Bone marrow (tissue), 2 donors: ENCODE measurements at regions not wholly inside any gene's neighbourhood (a gene's known extent, or its start where the extent isn't known, plus 50 kb on each side); places are given as distances from the start of the nearest gene placed in this dataset.
"Not testable (repeated sequence)": the region's sequence is repeated elsewhere in the genome, so short reads cannot be mapped to it uniquely, and the experiment has no call there.

Experiments
- DNase-seq, 2 donors: peaks; one replicate each; lab custom pipeline; 2025; lab: John Stamatoyannopoulos, UW

DNA sequence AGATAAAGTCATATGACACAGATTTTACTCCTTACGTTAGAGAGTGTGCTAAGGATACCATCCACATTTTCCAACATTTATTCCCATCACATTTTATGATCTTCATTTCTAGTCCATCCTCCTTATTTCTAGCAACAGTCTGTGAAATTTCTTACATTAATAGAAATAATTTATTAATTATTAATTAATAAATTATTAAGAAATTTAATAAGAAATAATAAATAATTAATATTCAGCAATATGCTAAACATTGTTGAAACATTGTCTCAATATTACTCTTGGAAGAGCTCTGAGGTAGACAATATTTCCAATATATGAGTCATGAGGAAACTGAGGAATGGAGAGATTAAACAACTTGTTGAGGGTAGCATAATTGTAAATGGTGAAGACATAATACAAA lies 1742.5 kb upstream of the CDH6 start:
- DNase-seq: not testable (repeated sequence)

DNA sequence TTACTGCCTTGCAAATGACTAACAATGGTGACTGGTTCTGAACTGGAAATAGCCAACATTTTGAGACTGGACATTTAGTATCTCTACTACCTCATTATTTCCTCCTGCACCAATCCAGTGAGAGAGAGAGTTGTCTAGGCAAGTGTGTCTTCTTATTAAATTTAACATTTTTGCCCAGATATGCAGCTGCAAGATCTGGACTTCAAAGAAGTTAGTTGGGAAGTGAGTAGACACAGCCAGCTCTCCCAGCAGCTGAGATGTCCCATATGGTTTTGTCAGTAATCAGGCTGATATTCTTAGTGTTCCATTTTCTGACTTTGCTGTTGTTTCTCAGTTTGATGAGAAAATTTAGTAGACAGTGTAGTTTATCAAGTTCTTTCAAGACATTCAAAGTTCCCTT lies 1778.8 kb upstream of the CDH6 start:
- no peak for DNase-seq

DNA sequence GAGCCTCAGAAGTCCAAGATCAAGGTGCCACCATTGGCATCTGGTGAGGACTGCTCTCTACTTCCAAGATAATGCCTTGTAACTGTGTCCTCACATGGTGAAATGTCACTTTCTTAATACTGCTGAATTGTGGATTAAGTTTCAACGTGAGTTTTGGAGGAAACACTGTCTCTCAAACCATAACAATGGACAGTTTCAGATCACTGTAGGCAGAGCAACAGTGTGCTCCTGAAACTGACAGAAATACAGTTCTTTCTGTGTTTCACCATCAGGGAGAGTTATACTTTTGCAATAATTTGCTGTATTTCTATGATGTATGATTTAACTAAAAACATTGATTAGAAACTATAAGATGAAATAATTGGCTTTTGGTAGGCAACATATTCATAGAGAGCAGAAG lies 1780.5 kb upstream of the CDH6 start:
- no peak for DNase-seq

DNA sequence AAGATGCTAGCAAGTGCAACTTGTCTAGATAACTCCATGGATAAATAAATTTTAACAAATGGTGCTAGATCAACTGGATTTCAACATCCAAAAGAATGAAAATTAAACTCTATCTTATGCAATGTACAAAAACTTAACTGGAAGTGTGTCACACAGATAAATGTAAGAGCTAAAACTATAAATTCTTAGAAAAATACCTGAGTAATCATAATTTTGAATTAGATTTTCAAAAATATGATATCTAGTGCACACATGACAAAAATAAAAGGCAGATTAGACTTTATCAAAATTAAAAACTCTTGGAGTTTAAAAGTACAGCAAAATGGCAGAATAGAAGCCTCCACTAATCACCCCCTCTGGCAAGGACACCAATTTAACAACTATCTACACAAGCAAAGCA lies 1791.2 kb upstream of the CDH6 start:
- DNase-seq: no peak

DNA sequence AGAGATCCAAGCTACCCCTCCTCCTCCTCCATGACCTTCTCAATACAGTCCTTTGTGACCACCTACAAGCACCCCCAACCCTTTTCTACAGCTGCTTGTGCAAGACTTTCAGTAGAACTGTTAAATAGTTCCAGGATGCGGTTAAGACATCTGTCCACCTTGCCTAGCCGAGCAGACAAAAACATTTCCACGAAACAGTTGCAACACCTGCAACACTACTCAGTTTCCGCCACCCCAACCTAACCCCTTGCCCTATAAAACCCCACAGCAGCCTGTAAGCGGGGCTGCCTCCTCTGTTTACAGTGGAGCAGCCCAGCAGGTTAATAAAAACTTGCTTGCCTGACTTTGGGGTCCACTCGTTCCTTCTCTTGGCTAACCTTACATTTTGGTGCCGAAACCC lies 1803.5 kb upstream of the CDH6 start:
- no peak for DNase-seq

DNA sequence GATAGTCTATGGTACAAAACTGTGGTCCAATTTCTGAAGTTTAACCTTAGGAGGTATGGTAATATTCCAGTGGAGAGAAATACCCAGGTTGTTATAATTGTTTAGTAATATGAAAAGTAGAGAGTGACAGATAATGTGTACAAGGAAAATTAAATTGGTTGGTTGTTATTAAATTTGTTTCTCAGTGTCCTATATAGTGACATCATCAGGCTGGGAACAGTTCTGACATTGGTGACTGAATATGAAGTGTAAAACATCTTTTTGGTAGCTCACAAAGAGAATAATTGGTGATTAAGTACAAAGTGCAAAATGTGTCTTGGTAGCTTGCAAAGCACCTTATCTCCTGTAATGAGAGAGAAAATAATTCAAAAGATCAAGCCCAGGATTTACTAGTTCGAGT lies 1806.1 kb upstream of the CDH6 start:
- no peak for DNase-seq

DNA sequence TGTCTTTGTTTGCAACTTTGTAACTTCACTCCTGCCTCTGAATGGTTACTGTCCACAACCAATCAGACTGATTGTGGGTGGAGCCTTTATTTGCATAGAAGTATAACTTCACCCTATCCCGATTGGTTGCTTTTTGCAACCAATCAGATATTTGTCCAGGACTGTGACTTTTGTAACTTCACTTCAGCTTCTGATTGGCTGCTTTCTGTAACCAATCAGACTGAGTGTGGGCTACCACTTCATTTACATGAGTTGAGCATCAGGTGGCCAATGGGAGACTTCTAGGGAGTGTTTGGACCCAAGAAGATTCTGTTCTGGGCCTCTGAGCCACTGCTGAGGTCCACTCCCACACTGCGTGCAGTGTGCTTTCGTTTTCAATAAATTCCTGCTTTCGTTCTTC lies 1810.7 kb upstream of the CDH6 start:
- DNase-seq: no peak

DNA sequence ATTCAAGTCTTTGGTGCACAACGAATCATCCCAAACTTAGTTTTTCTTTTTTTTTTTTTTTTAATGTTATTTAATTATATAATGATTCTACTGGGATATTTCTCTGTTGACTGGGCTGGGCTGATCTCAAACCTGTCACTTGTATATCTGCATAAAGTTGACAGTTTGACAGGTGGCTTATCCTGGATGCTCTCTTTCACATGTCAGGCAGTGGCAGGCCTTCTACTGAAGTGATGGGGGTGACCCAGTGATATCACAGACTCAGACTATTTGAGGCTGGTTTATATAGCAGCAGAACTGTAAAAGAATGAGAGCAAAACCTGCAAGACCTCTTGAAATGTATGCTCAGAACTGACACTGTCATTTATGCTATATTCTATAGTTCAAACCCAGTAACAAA lies 1813.5 kb upstream of the CDH6 start:
- no peak for DNase-seq

DNA sequence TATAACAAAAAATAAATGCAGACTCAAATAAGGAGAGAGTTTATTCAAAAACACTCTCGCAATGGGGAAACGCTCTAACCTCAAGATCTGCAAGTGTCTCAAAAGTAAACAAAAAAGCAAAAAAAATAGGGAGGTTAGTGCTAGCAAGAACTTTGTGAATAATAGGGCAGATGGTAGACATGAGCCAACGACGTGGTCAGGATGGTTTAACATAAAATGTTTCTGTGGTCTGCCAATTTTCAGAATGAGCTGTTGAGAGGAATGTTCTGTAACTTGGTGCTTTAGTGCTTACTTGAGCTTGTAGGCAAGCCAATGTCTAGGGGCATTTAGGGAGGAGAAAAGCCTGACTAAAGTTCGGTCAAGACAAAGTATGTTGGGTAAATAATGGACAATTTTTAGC lies 1813.9 kb upstream of the CDH6 start:
- DNase-seq: no peak

DNA sequence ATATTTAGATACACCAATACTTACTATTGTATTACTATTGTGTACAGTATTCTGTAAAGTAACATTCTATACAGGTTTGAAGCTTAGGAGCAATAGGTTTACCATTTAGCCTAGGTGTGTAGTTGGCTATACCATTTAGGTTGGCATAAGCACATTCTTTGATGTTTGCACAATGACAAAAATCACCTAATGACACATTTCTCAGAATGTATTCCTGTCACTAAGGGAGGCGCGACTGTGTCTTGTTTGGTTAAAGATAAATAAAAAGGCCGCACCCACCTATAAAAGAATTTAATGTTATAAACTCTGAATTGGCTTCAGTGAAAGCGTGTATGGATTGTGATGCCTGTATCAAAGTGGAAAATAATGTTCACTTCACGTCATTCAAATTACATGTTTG lies 1815.4 kb upstream of the CDH6 start:
- DNase-seq: no peak

DNA sequence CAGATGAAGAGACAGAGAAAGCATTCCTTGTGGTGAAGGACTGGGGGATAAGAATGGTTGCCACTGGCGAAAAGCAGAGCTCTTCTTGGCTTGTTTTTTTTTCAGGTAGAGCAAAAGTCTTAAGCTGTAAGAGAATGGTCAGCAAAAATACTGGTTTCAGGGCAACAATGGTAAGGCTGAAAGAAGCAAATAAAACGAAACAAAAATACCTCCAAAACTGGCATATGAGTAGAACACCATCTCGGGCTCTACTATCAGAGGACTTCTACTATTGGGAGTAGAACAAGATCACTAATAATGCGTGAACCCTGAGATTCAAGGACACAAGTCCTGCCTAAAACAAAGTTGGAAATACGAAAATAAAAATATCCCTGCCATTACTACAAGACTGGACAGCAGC lies 1823.2 kb upstream of the CDH6 start:
- DNase-seq: no peak

DNA sequence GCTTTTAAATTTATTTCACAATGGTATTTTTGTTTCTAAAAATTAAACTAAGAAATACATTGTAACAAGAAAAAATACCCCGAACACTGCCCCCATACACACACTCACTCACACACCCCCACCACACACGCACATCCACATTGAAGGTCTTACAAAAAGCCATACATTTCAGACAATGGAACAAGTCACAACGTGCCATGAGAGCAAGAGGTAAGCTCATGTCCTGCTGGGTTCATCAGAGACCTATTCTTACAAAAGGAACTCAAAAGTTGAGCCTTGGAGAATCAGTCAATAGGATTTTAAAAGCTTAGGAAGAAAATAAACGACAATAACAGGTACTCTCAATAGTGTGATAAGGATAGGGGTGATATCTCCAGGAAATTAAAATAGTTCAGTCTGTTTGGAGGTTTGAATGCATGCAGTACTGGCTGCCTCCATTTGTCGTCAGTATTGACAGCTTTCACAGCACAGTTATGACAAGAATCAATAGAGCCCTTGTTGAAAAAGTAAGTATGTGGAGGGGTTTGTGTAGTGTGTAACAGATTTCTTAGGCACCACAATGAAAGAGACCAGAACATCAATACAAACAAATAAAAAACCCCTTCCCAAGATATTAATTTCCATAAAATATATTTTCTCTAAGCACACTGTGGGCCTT lies 1826.2 kb upstream of the CDH6 start:
- DNase-seq: no peak

DNA sequence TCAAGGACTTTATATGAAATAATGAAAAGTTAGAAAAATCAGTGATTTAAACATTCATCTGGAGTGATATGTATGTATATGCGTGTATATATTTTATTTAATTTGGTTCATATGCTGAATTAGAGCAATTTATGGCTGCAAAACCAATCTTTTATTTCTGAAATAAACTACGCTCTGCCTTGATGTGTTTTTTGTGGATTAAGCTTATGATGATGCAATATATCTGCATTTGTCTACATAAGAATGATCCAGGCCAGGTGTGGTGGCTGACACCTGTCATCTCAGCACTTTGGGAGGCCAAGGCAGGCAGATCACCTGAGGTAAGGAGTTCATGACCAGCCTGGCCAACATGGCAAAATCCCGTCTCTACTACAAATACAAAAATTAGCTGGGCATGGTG lies 1842.3 kb upstream of the CDH6 start:
- DNase-seq: no peak

DNA sequence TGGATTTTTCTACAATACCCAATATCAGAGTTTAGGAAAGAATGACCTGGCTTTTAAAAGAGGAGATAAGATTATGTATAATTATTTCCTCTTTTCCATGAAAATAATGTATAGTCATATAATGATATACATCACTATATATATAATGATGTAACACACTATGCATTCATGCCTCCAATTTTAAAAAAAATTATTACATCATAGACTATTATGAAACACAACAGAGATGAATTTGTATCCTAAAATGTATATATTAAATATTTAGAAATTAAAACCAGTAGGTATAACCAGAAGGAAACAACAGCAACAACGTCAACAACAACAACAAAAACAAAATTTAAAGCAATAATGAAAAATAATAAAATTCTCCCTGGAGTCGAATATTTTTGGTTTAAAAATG lies 1856.5 kb upstream of the CDH6 start:
- no peak for DNase-seq

DNA sequence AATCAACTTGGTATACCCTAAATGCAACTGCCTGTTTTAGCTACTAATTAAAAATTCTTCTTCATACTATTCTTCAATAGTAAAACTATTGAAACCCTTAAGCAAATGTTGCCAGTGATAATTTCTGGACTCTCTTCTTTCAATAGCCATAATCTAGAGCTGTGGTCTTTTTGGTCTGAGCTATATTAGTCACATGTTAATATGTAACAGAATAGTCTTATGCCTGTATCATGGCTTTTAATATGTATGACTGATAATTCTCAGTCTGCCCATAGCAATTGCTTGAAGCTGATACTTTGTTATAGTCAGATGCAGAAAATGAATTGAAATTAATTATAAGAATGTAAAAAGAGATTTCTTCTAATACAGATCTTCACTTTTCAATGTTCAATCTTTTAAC lies 1871.9 kb upstream of the CDH6 start:
- no peak for DNase-seq

DNA sequence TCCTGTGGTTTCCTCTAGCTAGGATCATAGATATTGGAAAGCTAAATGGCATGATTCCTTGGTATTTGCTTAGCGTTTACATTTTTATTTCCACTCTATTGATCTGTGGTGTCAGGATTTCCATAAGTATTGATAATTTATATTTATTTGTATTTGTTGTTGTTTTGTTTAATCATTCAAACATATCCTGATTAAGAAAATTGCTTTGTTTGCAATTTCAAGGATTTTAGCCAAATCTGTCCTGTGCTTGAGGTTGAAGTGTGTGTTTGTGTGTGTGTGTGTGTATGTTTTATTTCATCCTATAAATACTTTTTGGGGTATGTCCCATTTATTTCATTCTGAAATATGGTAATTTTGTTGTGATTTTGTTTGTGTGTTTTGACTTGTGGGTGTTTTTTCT lies 1884.1 kb upstream of the CDH6 start:
- DNase-seq: no peak

DNA sequence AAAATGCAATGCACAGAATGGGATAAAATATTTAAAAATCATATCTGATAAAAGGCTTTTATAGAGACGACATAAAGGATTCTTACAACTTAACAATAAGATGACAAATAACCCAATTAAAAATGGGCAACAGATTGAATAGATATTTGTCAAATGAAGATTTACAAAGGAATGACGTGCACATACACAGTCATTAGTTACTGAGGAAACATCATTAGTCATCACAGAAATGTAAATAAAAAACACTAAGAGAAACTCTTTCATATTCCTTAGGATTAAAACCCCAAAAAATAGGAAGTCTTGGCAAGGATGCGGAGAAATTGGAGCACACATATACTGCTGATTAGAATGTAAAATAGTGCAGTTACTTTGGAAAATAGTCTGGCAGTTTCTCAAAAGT lies 1886.0 kb upstream of the CDH6 start:
- no peak for DNase-seq

DNA sequence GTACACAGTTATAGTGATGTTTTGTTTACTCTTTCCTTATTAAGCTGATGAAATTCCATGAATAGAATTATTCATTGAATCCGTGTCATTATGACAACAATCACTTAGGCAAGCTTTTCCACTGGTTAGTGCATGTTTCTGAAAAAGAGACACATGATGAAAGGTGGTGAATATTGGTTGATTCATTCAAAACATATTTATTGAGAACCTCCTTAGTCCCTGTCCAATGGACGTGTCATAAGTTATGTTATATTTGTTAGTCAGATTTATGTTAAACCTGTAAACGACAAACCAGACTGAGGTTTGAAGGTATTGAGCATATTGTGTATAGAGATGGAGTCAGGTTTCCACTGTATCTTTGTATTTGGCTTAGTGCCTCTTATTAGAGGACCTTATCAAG lies 1888.9 kb upstream of the CDH6 start:
- no peak for DNase-seq

DNA sequence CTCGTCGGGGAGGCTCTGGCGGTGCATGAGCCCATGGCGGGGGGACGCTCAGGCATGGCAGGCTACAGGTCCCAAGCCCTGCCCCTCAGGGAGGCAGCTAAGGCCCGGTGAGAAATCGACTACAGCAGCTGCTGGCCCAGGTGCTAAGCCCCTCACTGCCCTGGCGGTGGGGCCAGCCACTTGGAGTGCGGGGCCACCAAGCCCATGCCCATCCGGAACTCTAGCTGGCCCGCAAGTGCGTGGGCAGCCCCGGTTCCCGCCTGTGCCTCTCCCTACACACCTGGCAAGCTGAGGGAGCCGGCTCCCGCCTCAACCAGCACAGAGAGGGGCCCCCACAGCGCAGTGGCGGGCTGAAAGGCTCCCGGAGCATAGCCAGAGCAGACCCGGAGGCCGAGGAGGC lies 1896.9 kb upstream of the CDH6 start:
- DNase-seq: no peak

DNA sequence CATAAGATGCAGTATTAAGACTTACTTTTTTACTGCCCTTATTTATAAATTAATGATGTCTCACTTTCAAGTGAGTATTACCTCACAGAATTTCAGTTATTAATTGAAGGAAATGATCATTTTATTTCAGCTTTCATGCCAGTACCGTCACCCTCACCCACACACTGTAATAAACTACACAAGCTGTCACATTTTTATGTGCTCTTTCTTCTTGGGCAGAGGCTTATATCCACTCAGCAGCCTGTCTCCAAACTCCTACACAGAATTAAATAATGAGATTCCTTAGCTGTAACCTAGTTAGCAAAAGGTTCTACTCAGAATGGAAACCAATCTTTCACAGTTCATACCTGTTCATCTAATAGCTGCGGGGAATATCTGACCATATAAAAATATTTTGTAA lies 1915.8 kb upstream of the CDH6 start:
- DNase-seq: no peak

DNA sequence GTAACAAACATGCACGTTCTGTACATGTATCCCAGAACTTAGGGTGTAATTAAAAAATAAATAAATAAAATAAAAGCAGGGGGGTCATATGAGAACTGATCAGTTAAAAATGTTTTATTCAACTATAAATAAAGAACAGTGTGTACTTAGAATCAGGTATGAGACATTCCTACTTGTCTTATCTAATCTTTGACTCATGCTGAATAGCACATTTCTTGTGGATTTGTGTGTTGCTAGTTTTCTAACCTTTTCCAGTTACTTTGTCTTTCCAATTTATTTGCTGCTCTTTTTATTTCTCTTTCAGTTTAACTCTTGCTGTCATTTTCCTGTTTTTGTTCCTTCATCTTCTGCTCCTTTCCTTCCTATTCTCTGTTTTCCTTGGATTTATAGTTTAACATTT lies 1917.1 kb upstream of the CDH6 start:
- no peak for DNase-seq

DNA sequence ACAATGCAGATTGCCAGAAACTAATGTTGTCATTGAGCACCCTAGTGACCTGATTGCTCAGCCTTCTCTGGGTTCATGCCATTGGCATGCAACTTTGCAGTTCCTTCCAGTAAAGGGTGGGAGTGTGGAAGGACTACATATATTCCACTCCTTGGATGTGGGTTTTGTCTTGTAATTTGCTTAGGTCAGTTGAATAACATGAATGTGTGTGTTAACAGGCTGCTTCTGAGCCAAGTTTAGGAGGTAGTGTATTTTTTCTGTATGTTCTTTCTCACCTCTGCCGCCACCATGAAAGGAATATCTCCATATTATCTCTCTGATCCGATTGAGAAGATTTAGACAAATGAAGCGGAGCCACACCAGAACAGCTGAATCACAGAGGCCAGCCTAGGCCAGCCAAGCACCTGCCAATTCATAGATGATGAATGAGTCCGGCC lies 1929.6 kb upstream of the CDH6 start:
- no peak for DNase-seq

DNA sequence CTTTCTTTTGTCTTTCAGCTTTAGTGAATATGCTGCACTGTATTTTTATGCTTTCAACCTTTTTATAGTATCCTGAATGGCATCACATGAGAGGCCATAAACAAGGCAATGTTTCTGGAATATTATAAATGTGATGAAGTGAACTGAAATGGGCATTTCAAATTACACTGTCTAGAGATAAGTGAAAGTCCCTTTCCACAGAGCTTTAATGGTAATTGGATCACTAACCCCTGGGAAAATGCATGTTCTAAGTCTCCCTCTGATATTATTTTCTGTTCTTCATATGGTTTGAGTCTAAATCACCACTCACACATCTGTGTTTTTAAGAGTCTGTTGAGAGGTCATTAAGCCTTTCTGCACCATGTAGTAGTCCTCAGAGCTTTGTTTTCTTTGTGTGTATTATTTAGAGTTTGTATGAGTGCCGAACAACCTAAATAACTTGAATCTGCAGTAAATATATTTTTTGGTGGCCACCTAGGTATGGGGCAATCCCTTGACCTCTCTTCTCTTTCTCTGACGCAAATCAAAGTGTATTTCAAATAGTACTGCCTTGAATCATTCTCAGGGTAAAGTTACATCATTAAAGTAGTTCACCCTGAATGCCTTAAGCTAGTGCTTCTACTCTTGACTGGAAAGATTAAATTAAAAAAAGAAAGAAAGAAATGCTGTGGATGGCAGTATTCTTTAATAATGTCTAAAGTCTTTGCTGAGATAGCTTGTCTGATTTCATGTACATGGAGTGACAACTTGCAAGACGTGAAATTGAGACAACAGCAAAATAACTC lies 1931.0 kb upstream of the CDH6 start:
- DNase-seq: no peak

DNA sequence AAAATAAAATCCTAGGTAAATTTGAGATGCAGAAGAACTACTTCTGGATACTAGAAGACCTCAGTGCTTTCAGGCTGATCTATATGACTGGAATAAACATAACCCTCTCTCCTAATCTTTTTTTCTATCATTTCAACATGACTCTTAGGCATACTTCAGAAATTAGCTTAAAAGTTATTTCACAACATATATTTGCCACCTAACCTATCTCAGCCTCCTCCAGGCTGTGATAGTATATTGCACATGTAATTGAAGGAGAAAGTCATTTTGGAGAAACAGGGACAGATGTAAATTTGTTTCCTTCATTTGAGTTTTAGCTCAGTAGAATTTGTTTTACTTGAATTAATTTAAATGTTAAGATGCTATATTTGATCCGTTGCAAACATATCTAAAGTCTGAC lies 1932.3 kb upstream of the CDH6 start:
- DNase-seq: no peak
